HL-60 (cell line): ENCODE measurements at regions not wholly inside any gene's neighbourhood (a gene's known extent, or its start where the extent isn't known, plus 50 kb on each side); places are given as distances from the start of the nearest gene placed in this dataset.
"Not testable (repeated sequence)": the region's sequence is repeated elsewhere in the genome, so short reads cannot be mapped to it uniquely, and the experiment has no call there.

Experiments
- GABPA ChIP-seq: IDR thresholded peaks from 2 replicates; pipeline ENCODE4 v1.6.1; 2012; ENCODE audit warnings: low read depth
- POLR2AphosphoS5 ChIP-seq: IDR thresholded peaks from 2 replicates; pipeline ENCODE4 v1.6.1; 2012; ENCODE audit warnings: low read depth
- TF ChIP-seq, protein P1 (sequence below): IDR thresholded peaks from one replicate; pipeline ENCODE4 v1.5.1; 2011; ENCODE audit warnings: low read length, control low read depth, inconsistent platforms; ENCODE audit not compliant: insufficient read depth
- TF ChIP-seq, protein P2 (sequence below): IDR thresholded peaks from 2 replicates; pipeline ENCODE4 v1.6.1; 2012; ENCODE audit warnings: low read depth; ENCODE audit not compliant: insufficient replicate concordance

GRCh38 chr5:103858367-103858766, 295.8 kb upstream of the NUDT12 start:
- TF ChIP-seq, protein P1, sequence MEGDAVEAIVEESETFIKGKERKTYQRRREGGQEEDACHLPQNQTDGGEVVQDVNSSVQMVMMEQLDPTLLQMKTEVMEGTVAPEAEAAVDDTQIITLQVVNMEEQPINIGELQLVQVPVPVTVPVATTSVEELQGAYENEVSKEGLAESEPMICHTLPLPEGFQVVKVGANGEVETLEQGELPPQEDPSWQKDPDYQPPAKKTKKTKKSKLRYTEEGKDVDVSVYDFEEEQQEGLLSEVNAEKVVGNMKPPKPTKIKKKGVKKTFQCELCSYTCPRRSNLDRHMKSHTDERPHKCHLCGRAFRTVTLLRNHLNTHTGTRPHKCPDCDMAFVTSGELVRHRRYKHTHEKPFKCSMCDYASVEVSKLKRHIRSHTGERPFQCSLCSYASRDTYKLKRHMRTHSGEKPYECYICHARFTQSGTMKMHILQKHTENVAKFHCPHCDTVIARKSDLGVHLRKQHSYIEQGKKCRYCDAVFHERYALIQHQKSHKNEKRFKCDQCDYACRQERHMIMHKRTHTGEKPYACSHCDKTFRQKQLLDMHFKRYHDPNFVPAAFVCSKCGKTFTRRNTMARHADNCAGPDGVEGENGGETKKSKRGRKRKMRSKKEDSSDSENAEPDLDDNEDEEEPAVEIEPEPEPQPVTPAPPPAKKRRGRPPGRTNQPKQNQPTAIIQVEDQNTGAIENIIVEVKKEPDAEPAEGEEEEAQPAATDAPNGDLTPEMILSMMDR: not testable (repeated sequence)
- TF ChIP-seq, protein P2, sequence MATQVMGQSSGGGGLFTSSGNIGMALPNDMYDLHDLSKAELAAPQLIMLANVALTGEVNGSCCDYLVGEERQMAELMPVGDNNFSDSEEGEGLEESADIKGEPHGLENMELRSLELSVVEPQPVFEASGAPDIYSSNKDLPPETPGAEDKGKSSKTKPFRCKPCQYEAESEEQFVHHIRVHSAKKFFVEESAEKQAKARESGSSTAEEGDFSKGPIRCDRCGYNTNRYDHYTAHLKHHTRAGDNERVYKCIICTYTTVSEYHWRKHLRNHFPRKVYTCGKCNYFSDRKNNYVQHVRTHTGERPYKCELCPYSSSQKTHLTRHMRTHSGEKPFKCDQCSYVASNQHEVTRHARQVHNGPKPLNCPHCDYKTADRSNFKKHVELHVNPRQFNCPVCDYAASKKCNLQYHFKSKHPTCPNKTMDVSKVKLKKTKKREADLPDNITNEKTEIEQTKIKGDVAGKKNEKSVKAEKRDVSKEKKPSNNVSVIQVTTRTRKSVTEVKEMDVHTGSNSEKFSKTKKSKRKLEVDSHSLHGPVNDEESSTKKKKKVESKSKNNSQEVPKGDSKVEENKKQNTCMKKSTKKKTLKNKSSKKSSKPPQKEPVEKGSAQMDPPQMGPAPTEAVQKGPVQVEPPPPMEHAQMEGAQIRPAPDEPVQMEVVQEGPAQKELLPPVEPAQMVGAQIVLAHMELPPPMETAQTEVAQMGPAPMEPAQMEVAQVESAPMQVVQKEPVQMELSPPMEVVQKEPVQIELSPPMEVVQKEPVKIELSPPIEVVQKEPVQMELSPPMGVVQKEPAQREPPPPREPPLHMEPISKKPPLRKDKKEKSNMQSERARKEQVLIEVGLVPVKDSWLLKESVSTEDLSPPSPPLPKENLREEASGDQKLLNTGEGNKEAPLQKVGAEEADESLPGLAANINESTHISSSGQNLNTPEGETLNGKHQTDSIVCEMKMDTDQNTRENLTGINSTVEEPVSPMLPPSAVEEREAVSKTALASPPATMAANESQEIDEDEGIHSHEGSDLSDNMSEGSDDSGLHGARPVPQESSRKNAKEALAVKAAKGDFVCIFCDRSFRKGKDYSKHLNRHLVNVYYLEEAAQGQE: not testable (repeated sequence)
- not testable (repeated sequence) for TF ChIP-seq POLR2AphosphoS5, GABPA
